BE2C (cell line): ENCODE measurements at regions not wholly inside any gene's neighbourhood (a gene's known extent, or its start where the extent isn't known, plus 50 kb on each side); places are given as distances from the start of the nearest gene placed in this dataset.
"Not testable (repeated sequence)": the region's sequence is repeated elsewhere in the genome, so short reads cannot be mapped to it uniquely, and the experiment has no call there.

Experiments used
- DNase-seq: peaks from one replicate; pipeline ENCODE4 v3.0.0-alpha.2; 2020
- H3K27me3 ChIP-seq: fragments of 250-450 bp; sonication (Bioruptor Pico); 2 replicates; pipeline ENCODE4 v1.5.1; 2020; ENCODE audit warnings: mild to moderate bottlenecking
- H3K36me3 ChIP-seq: fragments of 250-450 bp; sonication (Bioruptor Pico); 2 replicates; pipeline ENCODE4 v1.5.1; 2020; ENCODE audit warnings: mild to moderate bottlenecking
- H3K4me1 ChIP-seq: fragments of 250-450 bp; sonication (Bioruptor Pico); 2 replicates; pipeline ENCODE4 v1.5.1; 2020
- H3K4me3 ChIP-seq: 2 replicates; pipeline ENCODE4 v1.5.1; 2011; ENCODE audit warnings: low read depth, low read length
- H3K9me3 ChIP-seq: fragments of 250-450 bp; sonication (Bioruptor Pico); 2 replicates; pipeline ENCODE4 v1.5.1; 2020
- CTCF ChIP-seq: IDR thresholded peaks from 2 replicates; pipeline ENCODE4 v1.5.1; 2012; ENCODE audit warnings: mild to moderate bottlenecking, low read depth, low read length

GRCh38 chr1:38657873-38658272 is 201.7 kb downstream of the RRAGC start:
- Histone ChIP-seq H3K4me3 (no peak overlapping the region), H3K4me1 (no peaks in the 10 kb centered on the region), H3K36me3 (no peaks in the 10 kb centered on the region), H3K27me3 (no peaks in the 10 kb centered on the region), H3K9me3 (no peaks in the 10 kb centered on the region)
- DNase-seq, result no peak
- no peak for TF ChIP-seq CTCF

GRCh38 chr1:38657207-38657840 is 202.2 kb downstream of the RRAGC start:
- Histone ChIP-seq H3K36me3 (no peaks in the 10 kb centered on the region), H3K9me3 (no peaks in the 10 kb centered on the region), H3K4me1 (no peaks in the 10 kb centered on the region), H3K27me3 (no peaks in the 10 kb centered on the region), H3K4me3 (no peak overlapping the region)
- TF ChIP-seq CTCF, result no peak
- no peak for DNase-seq

- no peak overlapping the region for H3K4me3 ChIP-seq
- no peaks in the 10 kb centered on the region for H3K4me1 ChIP-seq
- H3K9me3 ChIP-seq, result no peaks in the 10 kb centered on the region
- no peaks in the 10 kb centered on the region for H3K27me3 ChIP-seq
- no peak for TF ChIP-seq CTCF
- no peak for DNase-seq
- H3K36me3 ChIP-seq, result no peaks in the 10 kb centered on the region
Observed at GRCh38 chr1:38656726-38657125, 202.8 kb downstream of the RRAGC start.

GRCh38 chr1:38652217-38652616 is 207.4 kb downstream of the RRAGC start:
- no peaks in the 10 kb centered on the region for H3K27me3 ChIP-seq

GRCh38 chr1:38651669-38652068 is 207.9 kb downstream of the RRAGC start:
- no peak for TF ChIP-seq CTCF
- Histone ChIP-seq H3K4me1 (no peaks in the 10 kb centered on the region), H3K4me3 (no peak overlapping the region), H3K36me3 (no peaks in the 10 kb centered on the region), H3K27me3 (no peaks in the 10 kb centered on the region), H3K9me3 (no peaks in the 10 kb centered on the region)
- DNase-seq, result no peak

More at GRCh38 chr1:38652217-38652616, 207.4 kb downstream of the RRAGC start:
- Histone ChIP-seq H3K9me3 (no peaks in the 10 kb centered on the region), H3K4me1 (no peaks in the 10 kb centered on the region), H3K36me3 (no peaks in the 10 kb centered on the region), H3K4me3 (no peak overlapping the region)
- TF ChIP-seq CTCF, result no peak
- no peak for DNase-seq

- Histone ChIP-seq H3K4me3 (no peak overlapping the region), H3K36me3 (no peaks in the 10 kb centered on the region), H3K27me3 (no peaks in the 10 kb centered on the region), H3K4me1 (no peaks in the 10 kb centered on the region), H3K9me3 (no peaks in the 10 kb centered on the region)
- no peak for DNase-seq
- TF ChIP-seq CTCF, result no peak
Observed at GRCh38 chr1:38648417-38648816, 211.2 kb downstream of the RRAGC start.

- DNase-seq, H3K4me1 ChIP-seq, H3K36me3 ChIP-seq, H3K4me3 ChIP-seq, H3K9me3 ChIP-seq, H3K27me3 ChIP-seq: not testable (repeated sequence)
Observed at GRCh38 chr1:38647341-38647740, 212.2 kb downstream of the RRAGC start.
